IMR-90 (cell line): ENCODE measurements at regions not wholly inside any gene's neighbourhood (a gene's known extent, or its start where the extent isn't known, plus 50 kb on each side); places are given as distances from the start of the nearest gene placed in this dataset.

Experiments used
- SMC3 ChIP-seq: fragments of 150-350 bp; IDR thresholded peaks from 2 replicates; pipeline ENCODE4 v1.6.1; 2016; ENCODE audit warnings: low read depth, mild to moderate bottlenecking, antibody characterized with exemption, low read length, moderate library complexity
- TF ChIP-seq, protein P1 (sequence below): conservative IDR thresholded peaks from 2 replicates; pipeline ENCODE4 v1.5.1; 2012; ENCODE audit warnings: mild to moderate bottlenecking, low read depth, low read length, improper control_type of control experiment

- no peak for TF ChIP-seq SMC3
- TF ChIP-seq, protein P1, sequence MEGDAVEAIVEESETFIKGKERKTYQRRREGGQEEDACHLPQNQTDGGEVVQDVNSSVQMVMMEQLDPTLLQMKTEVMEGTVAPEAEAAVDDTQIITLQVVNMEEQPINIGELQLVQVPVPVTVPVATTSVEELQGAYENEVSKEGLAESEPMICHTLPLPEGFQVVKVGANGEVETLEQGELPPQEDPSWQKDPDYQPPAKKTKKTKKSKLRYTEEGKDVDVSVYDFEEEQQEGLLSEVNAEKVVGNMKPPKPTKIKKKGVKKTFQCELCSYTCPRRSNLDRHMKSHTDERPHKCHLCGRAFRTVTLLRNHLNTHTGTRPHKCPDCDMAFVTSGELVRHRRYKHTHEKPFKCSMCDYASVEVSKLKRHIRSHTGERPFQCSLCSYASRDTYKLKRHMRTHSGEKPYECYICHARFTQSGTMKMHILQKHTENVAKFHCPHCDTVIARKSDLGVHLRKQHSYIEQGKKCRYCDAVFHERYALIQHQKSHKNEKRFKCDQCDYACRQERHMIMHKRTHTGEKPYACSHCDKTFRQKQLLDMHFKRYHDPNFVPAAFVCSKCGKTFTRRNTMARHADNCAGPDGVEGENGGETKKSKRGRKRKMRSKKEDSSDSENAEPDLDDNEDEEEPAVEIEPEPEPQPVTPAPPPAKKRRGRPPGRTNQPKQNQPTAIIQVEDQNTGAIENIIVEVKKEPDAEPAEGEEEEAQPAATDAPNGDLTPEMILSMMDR: no peak
Observed at GRCh38 chr1:192730198-192730597, 78.6 kb upstream of the RGS2 start.
